GM19193 (cell line): ENCODE measurements at regions not wholly inside any gene's neighbourhood (a gene's known extent, or its start where the extent isn't known, plus 50 kb on each side); places are given as distances from the start of the nearest gene placed in this dataset.

Source experiments
- POLR2A ChIP-seq: IDR thresholded peaks from 4 replicates; pipeline ENCODE4 v1.6.1; 2011; ENCODE audit not compliant: insufficient read depth, insufficient read length; ENCODE audit errors: extremely low read depth

- no peak for TF ChIP-seq POLR2A
Observed at GRCh38 chr4:112075129-112075753, 70.0 kb upstream of the FAM241A start.

- TF ChIP-seq POLR2A = no peak
Observed at GRCh38 chr4:112075906-112076305, 69.3 kb upstream of the FAM241A start.

GRCh38 chr4:112076919-112077608 lies 68.2 kb upstream of the FAM241A start:
- no peak for TF ChIP-seq POLR2A

GRCh38 chr4:112077743-112078142 lies 67.5 kb upstream of the FAM241A start:
- no peak for TF ChIP-seq POLR2A

- no peak for TF ChIP-seq POLR2A
Observed at GRCh38 chr4:112082954-112083586, 62.2 kb upstream of the FAM241A start.

GRCh38 chr4:112083587-112084347 lies 61.5 kb upstream of the FAM241A start:
- no peak for TF ChIP-seq POLR2A

DNA sequence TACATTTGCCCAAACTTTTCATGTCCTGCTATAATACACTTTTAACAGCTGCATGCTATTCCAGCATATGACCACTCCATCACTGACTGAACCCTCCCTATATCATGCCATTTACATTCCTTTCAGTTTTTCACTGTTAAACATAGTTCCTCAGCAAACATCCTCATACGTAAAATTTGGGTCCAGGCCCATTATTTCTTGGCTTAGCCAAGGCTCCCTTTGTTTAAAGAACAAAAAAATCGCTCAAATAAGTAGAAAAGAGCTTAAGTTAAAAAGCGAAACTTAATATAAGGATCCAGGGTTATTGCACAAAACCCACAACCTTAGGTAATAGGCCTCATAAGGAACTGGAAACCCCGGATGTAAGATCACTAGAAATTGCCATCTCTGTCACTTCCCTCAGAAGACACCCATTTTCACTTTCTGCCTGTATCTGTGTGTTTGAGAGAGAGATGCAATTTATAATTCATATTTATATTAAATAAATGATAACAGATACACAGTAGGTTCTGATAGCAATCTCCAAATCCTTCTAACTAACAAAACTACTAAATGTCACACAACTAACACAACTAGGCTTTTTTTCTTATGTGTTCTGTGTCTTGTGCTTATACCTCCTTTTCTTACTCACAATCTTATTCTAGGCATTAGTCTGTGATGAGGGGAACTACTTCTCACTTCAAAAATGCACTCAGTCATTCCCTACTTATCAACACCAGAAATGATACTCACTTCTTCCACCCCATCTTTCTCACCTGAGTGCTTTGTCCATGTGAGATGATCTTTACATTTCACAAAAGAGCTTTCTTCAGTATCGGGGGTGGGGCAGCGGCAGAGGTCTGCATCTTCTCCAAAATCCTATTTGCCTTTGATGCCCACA lies 59.9 kb upstream of the FAM241A start:
- TF ChIP-seq POLR2A = no peak

DNA sequence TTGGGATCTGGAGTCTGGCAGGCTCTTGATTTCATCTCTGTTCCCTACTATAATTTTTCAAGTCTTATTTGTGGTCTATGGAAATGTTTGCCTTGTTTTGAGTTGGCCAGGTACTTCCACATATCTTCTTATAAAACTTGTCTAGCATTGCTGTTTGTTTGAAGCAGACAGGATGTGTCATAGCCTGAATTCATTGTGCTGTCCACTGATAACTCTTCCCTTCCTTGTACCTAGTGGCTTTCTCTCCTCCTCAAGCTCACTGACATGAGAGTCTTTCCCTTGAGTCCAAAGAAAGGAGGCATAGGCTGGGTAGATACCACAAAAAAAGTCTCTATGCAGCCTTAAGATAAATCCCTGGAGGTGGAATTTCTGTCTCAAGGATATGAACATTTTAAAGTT lies 59.2 kb upstream of the FAM241A start:
- no peak for TF ChIP-seq POLR2A

DNA sequence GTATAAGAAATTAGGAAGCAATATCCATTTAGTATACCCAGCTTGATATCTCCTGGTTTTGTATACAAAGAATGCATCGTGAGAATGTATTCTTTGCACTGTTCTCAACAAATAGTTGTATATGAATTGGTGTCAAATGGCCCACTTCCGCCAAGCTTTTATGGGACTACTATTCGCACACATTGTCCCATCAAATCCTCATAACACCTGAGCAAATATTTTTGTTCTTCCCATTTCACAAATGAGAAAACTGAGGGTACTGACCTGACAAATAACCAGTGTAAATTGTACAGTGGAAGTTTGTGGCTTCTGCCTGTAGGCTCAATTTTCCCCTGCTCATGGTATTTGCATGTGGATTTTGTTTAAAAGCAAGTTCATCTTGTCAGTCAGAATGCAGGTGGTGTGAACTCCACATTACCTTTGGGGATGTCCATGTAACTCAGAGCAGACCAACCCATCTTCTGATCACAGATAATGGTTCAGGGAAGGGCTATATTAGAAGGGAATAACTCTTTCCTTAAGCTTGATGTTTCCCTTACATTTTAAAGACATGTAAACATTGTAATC lies 51.5 kb upstream of the FAM241A start:
- TF ChIP-seq POLR2A = no peak

DNA sequence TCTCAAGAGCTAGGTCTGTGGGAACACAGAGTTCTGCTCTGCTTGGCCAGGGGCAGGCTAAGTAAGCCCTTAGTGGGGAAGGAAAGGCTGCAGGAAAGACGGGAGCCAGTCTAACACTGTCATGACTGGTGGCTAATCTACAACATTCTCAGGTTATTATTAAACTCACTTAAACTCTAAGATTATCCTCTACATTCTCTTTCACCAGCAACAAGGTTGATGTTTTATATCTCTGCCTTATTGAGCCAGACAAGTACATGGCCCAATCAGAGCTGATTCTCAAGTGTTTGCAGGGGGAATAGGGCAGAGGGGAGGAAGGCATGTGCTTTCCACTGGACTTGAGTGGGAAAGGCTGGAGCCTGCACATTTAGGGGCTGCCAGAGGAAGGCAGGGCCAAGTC lies 50.9 kb upstream of the FAM241A start:
- TF ChIP-seq POLR2A = no peak
